Fibroblast of lung (primary cell): ENCODE measurements at regions not wholly inside any gene's neighbourhood (a gene's known extent, or its start where the extent isn't known, plus 50 kb on each side); places are given as distances from the start of the nearest gene placed in this dataset.

ENCODE experiments used
- EZH2 ChIP-seq: IDR thresholded peaks from 2 replicates; pipeline ENCODE4 v1.5.1; 2012; ENCODE audit warnings: low read length, control low read depth, mild to moderate bottlenecking; ENCODE audit errors: missing control alignments
- TF ChIP-seq, protein P1 (sequence below), 2 donors: IDR thresholded peaks in 1 of 2; conservative IDR thresholded peaks in 1 of 2; 1 replicate in 1 of 2; 2 replicates in 1 of 2; pipeline ENCODE4 v1.5.1; 2011 to 2012; ENCODE audit warnings: low read length in 2 of 2, control low read depth in 1 of 2, inconsistent platforms in 1 of 2, low read depth in 1 of 2, mild to moderate bottlenecking in 1 of 2

DNA sequence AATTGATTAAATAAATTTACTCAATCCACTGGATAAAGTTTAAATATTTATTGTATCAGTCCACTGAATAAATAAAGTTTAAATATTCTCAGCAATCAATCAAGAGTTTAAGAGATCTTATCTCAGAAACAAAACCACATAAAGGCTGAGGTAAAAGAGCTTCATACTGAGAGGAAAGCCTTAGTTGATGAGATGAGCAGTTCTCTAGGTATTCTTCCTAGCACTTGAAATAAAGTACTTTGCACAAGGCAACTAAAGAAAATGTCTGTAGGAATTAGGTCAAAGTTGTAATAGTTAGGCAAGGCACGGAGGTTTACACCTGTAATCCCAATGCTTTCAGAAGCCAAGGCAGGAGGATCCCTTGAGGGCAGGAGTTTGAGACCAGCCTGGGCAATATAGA is 63.5 kb downstream of the UCHL1 start:
- TF ChIP-seq, protein P1, sequence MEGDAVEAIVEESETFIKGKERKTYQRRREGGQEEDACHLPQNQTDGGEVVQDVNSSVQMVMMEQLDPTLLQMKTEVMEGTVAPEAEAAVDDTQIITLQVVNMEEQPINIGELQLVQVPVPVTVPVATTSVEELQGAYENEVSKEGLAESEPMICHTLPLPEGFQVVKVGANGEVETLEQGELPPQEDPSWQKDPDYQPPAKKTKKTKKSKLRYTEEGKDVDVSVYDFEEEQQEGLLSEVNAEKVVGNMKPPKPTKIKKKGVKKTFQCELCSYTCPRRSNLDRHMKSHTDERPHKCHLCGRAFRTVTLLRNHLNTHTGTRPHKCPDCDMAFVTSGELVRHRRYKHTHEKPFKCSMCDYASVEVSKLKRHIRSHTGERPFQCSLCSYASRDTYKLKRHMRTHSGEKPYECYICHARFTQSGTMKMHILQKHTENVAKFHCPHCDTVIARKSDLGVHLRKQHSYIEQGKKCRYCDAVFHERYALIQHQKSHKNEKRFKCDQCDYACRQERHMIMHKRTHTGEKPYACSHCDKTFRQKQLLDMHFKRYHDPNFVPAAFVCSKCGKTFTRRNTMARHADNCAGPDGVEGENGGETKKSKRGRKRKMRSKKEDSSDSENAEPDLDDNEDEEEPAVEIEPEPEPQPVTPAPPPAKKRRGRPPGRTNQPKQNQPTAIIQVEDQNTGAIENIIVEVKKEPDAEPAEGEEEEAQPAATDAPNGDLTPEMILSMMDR (conservative IDR thresholded peaks at IDR 0.05 in 1 of 2, IDR thresholded peaks at IDR 0.05 in 1 of 2; ENCODE audit: low read depth in 1 of 2, low read length in 2 of 2), result no peak
- no peak for TF ChIP-seq EZH2
